SU-DHL-6 (cell line): ENCODE measurements at regions not wholly inside any gene's neighbourhood (a gene's known extent, or its start where the extent isn't known, plus 50 kb on each side); places are given as distances from the start of the nearest gene placed in this dataset.

Experiments used
- H2AFZ ChIP-seq: fragments of 200-600 bp; sonication (generic); 2 replicates; pipeline ENCODE4 v1.6.1; 2014; ENCODE audit warnings: low read depth, mild to moderate bottlenecking, moderate library complexity, mixed read lengths, antibody characterized with exemption, low read length; ENCODE audit not compliant: severe bottlenecking
- H3F3A ChIP-seq: fragments of 200-600 bp; shearing (Covaris generic); 2 replicates; pipeline ENCODE4 v1.6.0; 2016; ENCODE audit warnings: antibody characterized with exemption, mild to moderate bottlenecking; ENCODE audit not compliant: insufficient read depth
- H3K27ac ChIP-seq: fragments of 200-600 bp; sonication (generic); 2 replicates; pipeline ENCODE4 v1.5.1; 2016; ENCODE audit warnings: low read depth, mild to moderate bottlenecking, low read length, moderate library complexity, mixed read lengths
- H3K27me3 ChIP-seq: fragments of 200-600 bp; sonication (generic), shearing (Covaris generic); 2 replicates; pipeline ENCODE4 v1.6.0; 2014; ENCODE audit warnings: mild to moderate bottlenecking, low read length
- H3K36me3 ChIP-seq: fragments of 200-600 bp; sonication (generic); 2 replicates; pipeline ENCODE4 v1.6.1; 2014; ENCODE audit warnings: mild to moderate bottlenecking, low read length, mixed read lengths
- H3K4me2 ChIP-seq: fragments of 300-600, 200-600 bp; shearing (Covaris generic), sonication (generic); 2 replicates; pipeline ENCODE4 v1.6.0; 2014; ENCODE audit warnings: low read length, low read depth, mild to moderate bottlenecking; ENCODE audit not compliant: poor library complexity, severe bottlenecking
- H3K4me3 ChIP-seq: fragments of 200-600 bp; sonication (generic); 2 replicates; pipeline ENCODE4 v1.5.1; 2014; ENCODE audit warnings: antibody characterized with exemption, low read length, mild to moderate bottlenecking, mixed read lengths; ENCODE audit not compliant: insufficient read depth, poor library complexity, severe bottlenecking
- H3K79me2 ChIP-seq: fragments of 200-600 bp; sonication (generic); 2 replicates; pipeline ENCODE4 v1.6.1; 2014; ENCODE audit warnings: mild to moderate bottlenecking, low read length, moderate library complexity; ENCODE audit not compliant: insufficient read depth
- H3K9ac ChIP-seq: fragments of 200-600 bp; sonication (generic); 2 replicates; pipeline ENCODE4 v1.7.0; 2014; ENCODE audit warnings: mild to moderate bottlenecking, low read length
- H3K9me2 ChIP-seq: fragments of 200-600 bp; sonication (generic); replicated peaks from 2 replicates; pipeline ENCODE4 v1.6.1; 2014; ENCODE audit warnings: low read length; ENCODE audit not compliant: insufficient read depth
- H3K9me3 ChIP-seq: fragments of 200-600 bp; sonication (generic); 2 replicates; pipeline ENCODE4 v1.6.1; 2014; ENCODE audit warnings: low read length, mixed read lengths; ENCODE audit not compliant: insufficient read depth
- H4K20me1 ChIP-seq: fragments of 200-600 bp; sonication (generic); 2 replicates; pipeline ENCODE4 v1.6.1; 2014; ENCODE audit warnings: low read depth, mild to moderate bottlenecking, antibody characterized with exemption, low read length, moderate library complexity, mixed read lengths
- EZH2phosphoT487 ChIP-seq: fragments of 200-600 bp; sonication (generic), shearing (Covaris generic); conservative IDR thresholded peaks from 2 replicates; pipeline ENCODE4 v1.6.1; 2018; ENCODE audit warnings: mild to moderate bottlenecking, antibody characterized with exemption, low read length, moderate library complexity, mixed read lengths
- TF ChIP-seq, protein P1 (sequence below): fragments of 200-600 bp; sonication (generic); IDR thresholded peaks from one replicate; pipeline ENCODE4 v1.5.1; 2017; ENCODE audit warnings: antibody characterized with exemption, mild to moderate bottlenecking, low read length, moderate library complexity; ENCODE audit not compliant: insufficient read depth, poor library complexity, severe bottlenecking

DNA sequence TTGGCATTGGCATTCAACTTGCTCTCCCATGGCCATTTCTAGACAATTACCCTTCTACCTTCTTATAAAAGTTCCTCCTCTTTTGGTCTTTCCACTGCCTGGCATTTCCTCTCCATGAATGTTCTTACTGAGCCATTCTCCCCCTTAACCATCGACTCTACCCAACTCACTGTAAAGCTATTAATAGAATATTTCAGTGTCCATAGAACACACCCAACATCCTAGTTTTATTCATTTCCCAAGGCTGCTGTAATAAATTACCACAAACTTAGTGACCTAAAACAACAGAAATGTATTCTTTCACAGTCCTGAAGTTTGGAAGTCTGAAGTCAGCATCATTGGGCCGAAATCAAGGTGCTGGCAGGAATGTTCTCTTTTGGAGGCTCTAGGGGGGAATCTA is 170.0 kb upstream of the ATP5MC3 start:
- no peak overlapping the region for H3K4me2 ChIP-seq
- no peaks in the 10 kb centered on the region for H3F3A ChIP-seq
- H3K27ac ChIP-seq = no peak overlapping the region
- H2AFZ ChIP-seq = no peak overlapping the region
- H4K20me1 ChIP-seq = no peaks in the 10 kb centered on the region
- H3K27me3 ChIP-seq = no peaks in the 10 kb centered on the region
- H3K36me3 ChIP-seq = no peaks in the 10 kb centered on the region
- TF ChIP-seq, protein P1, sequence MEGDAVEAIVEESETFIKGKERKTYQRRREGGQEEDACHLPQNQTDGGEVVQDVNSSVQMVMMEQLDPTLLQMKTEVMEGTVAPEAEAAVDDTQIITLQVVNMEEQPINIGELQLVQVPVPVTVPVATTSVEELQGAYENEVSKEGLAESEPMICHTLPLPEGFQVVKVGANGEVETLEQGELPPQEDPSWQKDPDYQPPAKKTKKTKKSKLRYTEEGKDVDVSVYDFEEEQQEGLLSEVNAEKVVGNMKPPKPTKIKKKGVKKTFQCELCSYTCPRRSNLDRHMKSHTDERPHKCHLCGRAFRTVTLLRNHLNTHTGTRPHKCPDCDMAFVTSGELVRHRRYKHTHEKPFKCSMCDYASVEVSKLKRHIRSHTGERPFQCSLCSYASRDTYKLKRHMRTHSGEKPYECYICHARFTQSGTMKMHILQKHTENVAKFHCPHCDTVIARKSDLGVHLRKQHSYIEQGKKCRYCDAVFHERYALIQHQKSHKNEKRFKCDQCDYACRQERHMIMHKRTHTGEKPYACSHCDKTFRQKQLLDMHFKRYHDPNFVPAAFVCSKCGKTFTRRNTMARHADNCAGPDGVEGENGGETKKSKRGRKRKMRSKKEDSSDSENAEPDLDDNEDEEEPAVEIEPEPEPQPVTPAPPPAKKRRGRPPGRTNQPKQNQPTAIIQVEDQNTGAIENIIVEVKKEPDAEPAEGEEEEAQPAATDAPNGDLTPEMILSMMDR = no peak
- no peak for TF ChIP-seq EZH2phosphoT487
- no peaks in the 10 kb centered on the region for H3K9me2 ChIP-seq
- H3K9ac ChIP-seq = no peak overlapping the region
- H3K4me3 ChIP-seq = no peak overlapping the region
- no peaks in the 10 kb centered on the region for H3K9me3 ChIP-seq
- no peaks in the 10 kb centered on the region for H3K79me2 ChIP-seq

DNA sequence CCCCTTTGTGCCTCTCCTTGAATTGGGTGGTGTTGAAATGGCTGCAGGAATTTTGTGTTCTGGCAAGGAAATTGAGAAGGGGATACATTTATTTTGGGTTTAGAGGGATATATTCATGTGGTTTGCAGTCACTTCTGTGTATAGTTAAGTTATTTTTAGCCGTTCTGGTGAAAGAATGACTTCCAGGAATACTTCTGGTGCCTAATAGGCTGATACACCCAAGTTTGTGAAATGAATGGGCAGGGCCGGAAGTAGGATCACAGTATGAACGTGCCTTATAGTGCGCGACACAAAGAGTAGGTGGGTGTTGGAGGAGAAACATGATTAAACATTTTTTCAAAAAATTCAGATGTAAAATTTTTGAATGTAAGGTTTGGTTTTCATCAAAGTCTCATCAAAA is 168.6 kb upstream of the ATP5MC3 start:
- no peak overlapping the region for H3K27ac ChIP-seq
- no peaks in the 10 kb centered on the region for H3K9me2 ChIP-seq
- H3K27me3 ChIP-seq = no peaks in the 10 kb centered on the region
- TF ChIP-seq EZH2phosphoT487 = no peak
- TF ChIP-seq, protein P1 = no peak
- H3K9me3 ChIP-seq = no peaks in the 10 kb centered on the region
- no peaks in the 10 kb centered on the region for H3F3A ChIP-seq
- H3K9ac ChIP-seq = no peak overlapping the region
- H2AFZ ChIP-seq = no peak overlapping the region
- no peaks in the 10 kb centered on the region for H3K79me2 ChIP-seq
- H4K20me1 ChIP-seq = no peaks in the 10 kb centered on the region
- no peak overlapping the region for H3K4me3 ChIP-seq
- H3K4me2 ChIP-seq = no peak overlapping the region
- H3K36me3 ChIP-seq = no peaks in the 10 kb centered on the region

DNA sequence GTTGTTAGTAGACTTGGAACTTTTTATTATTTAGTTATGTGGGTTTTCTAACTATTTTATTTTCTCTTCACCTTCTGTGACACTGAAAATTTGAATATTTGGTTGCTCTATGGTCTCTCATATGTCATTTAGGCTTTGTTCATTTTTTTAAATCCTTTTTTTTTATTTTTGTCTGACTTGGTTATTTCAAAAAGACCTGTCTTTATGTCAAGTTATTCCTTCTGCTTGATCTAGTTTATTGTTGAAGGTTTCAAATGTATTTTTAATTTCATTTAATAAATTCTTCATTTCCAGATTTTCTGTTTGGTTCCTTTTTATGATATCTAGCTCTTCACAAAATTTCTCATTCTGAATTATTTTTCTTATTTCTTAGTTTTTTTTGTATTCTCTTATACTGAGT is 160.6 kb upstream of the ATP5MC3 start:
- no peak overlapping the region for H3K4me2 ChIP-seq
- H3K9me2 ChIP-seq = no peaks in the 10 kb centered on the region
- H2AFZ ChIP-seq = no peak overlapping the region
- H3K9me3 ChIP-seq = 0 out of 2 replicates have a peak, but pooled peaks cover 5% of the 10 kb centered on the region
- H3K79me2 ChIP-seq = no peaks in the 10 kb centered on the region
- H4K20me1 ChIP-seq = no peaks in the 10 kb centered on the region
- no peaks in the 10 kb centered on the region for H3F3A ChIP-seq
- no peak overlapping the region for H3K9ac ChIP-seq
- H3K27me3 ChIP-seq = no peaks in the 10 kb centered on the region
- H3K36me3 ChIP-seq = no peaks in the 10 kb centered on the region
- no peak overlapping the region for H3K4me3 ChIP-seq
- TF ChIP-seq, protein P1 = no peak
- TF ChIP-seq EZH2phosphoT487 = no peak
- H3K27ac ChIP-seq = no peak overlapping the region

DNA sequence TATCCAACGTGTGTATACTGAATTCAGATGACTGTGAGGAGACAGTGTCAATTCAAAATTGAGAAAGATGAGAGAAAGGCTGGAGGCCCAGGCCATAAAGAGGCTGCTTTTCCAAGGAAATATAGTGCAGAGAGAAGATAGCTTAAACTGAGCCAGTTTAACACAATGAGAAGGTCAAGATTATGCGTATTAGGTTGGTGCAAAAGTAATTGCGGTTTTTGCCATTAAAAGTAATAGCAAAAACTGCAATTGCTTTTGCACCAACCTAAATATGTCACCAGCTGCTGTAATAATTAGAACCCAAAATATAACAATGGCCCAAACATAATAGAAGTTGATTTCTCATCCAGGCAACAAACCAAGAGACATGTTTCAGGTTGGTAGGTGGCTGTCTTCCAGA is 148.7 kb upstream of the ATP5MC3 start:
- Histone ChIP-seq H3K4me2 (no peak overlapping the region), H3K27me3 (no peaks in the 10 kb centered on the region), H3F3A (no peaks in the 10 kb centered on the region), H2AFZ (no peak overlapping the region), H3K27ac (no peak overlapping the region), H3K79me2 (no peaks in the 10 kb centered on the region), H3K36me3 (no peaks in the 10 kb centered on the region), H3K4me3 (no peak overlapping the region), H4K20me1 (no peaks in the 10 kb centered on the region), H3K9me2 (no peaks in the 10 kb centered on the region), H3K9me3 (no peaks in the 10 kb centered on the region), H3K9ac (no peak overlapping the region)
- TF ChIP-seq, protein P1 = no peak
- no peak for TF ChIP-seq EZH2phosphoT487
